Left cardiac atrium (tissue), 4 donors: ENCODE measurements at regions not wholly inside any gene's neighbourhood (a gene's known extent, or its start where the extent isn't known, plus 50 kb on each side); places are given as distances from the start of the nearest gene placed in this dataset.
"Not testable (repeated sequence)": the region's sequence is repeated elsewhere in the genome, so short reads cannot be mapped to it uniquely, and the experiment has no call there.

Experiments
- ATAC-seq, 2 donors: fragments of 200-7000 bp; cut with Tn5 transposase; one replicate each; pipeline ENCODE4 v1.9.1; 2020; ENCODE audit warnings: mild to moderate bottlenecking in 2 of 2, moderate library complexity in 2 of 2
- DNase-seq: peaks from one replicate; pipeline ENCODE4 v3.0.0-alpha.2; 2020
- intact Hi-C, 2 donors: fragments of 100-400 bp; cut with DNase I; formaldehyde crosslinking; loops; one replicate each; pipeline versions ENCODE4 v1.14.1 to v1.15.1; 2022 to 2023
- donor health status: DM: no; HTN: yes; CAD: no.
- donor health status: DM: no; HTN: yes; CAD: no; lungs with severe emphysema.
- donor health status: DM: yes; HTN: yes; CAD: no.
- donor health status: Dilated cardiomyopathy.

GRCh38 chr3:5694266-5694665 lies 506.8 kb downstream of the EDEM1 start:
- intact Hi-C loops = no loop called here
- no peak for ATAC-seq

GRCh38 chr3:5698851-5699250 lies 511.3 kb downstream of the EDEM1 start:
- intact Hi-C loops = no loop called here
- DNase-seq = no peak
- ATAC-seq = no peak

More at GRCh38 chr3:5694266-5694665, 506.8 kb downstream of the EDEM1 start:
- no peak for DNase-seq

GRCh38 chr3:5699313-5699712 lies 511.8 kb downstream of the EDEM1 start:
- intact Hi-C loops = no loop called here
- no peak for DNase-seq
- ATAC-seq = no peak

GRCh38 chr3:5699811-5700210 lies 512.3 kb downstream of the EDEM1 start:
- DNase-seq (no peak), ATAC-seq (no peak)
- intact Hi-C loops = no loop called here

GRCh38 chr3:5701005-5701404 lies 513.5 kb downstream of the EDEM1 start:
- intact Hi-C loops, DNase-seq, ATAC-seq: not testable (repeated sequence)

GRCh38 chr3:5707794-5708193 lies 520.3 kb downstream of the EDEM1 start:
- intact Hi-C loops = no loop called here
- DNase-seq (no peak), ATAC-seq (no peak)

GRCh38 chr3:5709714-5710113 lies 522.2 kb downstream of the EDEM1 start:
- intact Hi-C loops = no loop called here
- DNase-seq = no peak
- no peak for ATAC-seq

- no peak for ATAC-seq
Observed at GRCh38 chr3:5710718-5711117, 523.2 kb downstream of the EDEM1 start.

GRCh38 chr3:5717254-5717653 lies 529.7 kb downstream of the EDEM1 start:
- DNase-seq (no peak), ATAC-seq (no peak)
- intact Hi-C loops = no loop called here

More at GRCh38 chr3:5710718-5711117, 523.2 kb downstream of the EDEM1 start:
- intact Hi-C loops = no loop called here
- no peak for DNase-seq

- DNase-seq, ATAC-seq, intact Hi-C loops: not testable (repeated sequence)
Observed at GRCh38 chr3:5719668-5720067, 532.2 kb downstream of the EDEM1 start.

GRCh38 chr3:5725801-5726200 lies 538.3 kb downstream of the EDEM1 start:
- intact Hi-C loops = no loop called here
- no peak for DNase-seq
- no peak for ATAC-seq

GRCh38 chr3:5726621-5727020 lies 539.1 kb downstream of the EDEM1 start:
- ATAC-seq (no peak), DNase-seq (no peak)
- intact Hi-C loops = no loop called here

GRCh38 chr3:5727743-5728484 lies 540.4 kb downstream of the EDEM1 start:
- intact Hi-C loops = no loop called here
- DNase-seq (no peak), ATAC-seq (no peak)

- DNase-seq = no peak
- intact Hi-C loops = no loop called here
- no peak for ATAC-seq
Observed at GRCh38 chr3:5729852-5730251, 542.3 kb downstream of the EDEM1 start.

GRCh38 chr3:5731100-5731499 lies 543.6 kb downstream of the EDEM1 start:
- ATAC-seq = no peak
- intact Hi-C loops = no loop called here
- no peak for DNase-seq

GRCh38 chr3:5732081-5732480 lies 544.6 kb downstream of the EDEM1 start:
- intact Hi-C loops = no loop called here
- no peak for ATAC-seq

GRCh38 chr3:5733995-5734394 lies 546.5 kb downstream of the EDEM1 start:
- intact Hi-C loops = no loop called here
- no peak for DNase-seq
- no peak for ATAC-seq

More at GRCh38 chr3:5732081-5732480, 544.6 kb downstream of the EDEM1 start:
- DNase-seq = no peak

- intact Hi-C loops = no loop called here
- no peak for ATAC-seq
Observed at GRCh38 chr3:5735896-5736295, 548.4 kb downstream of the EDEM1 start.

GRCh38 chr3:5739299-5739935 lies 551.9 kb downstream of the EDEM1 start:
- intact Hi-C loops = no loop called here
- no peak for DNase-seq
- ATAC-seq = no peak

More at GRCh38 chr3:5735896-5736295, 548.4 kb downstream of the EDEM1 start:
- DNase-seq = no peak

- intact Hi-C loops = no loop called here
- ATAC-seq = no peak
- no peak for DNase-seq
Observed at GRCh38 chr3:5739949-5740348, 552.4 kb downstream of the EDEM1 start.

- ATAC-seq (no peak), DNase-seq (no peak)
- intact Hi-C loops = no loop called here
Observed at GRCh38 chr3:5741017-5741416, 553.5 kb downstream of the EDEM1 start.
